NCI-H526 (cell line): ENCODE measurements at regions not wholly inside any gene's neighbourhood (a gene's known extent, or its start where the extent isn't known, plus 50 kb on each side); places are given as distances from the start of the nearest gene placed in this dataset.
A peak's percentile ranks its signal among the peaks of the same experiment; 100 is the strongest.
"Not testable (repeated sequence)": the region's sequence is repeated elsewhere in the genome, so short reads cannot be mapped to it uniquely, and the experiment has no call there.

Source experiments
- DNase-seq, 2 experiments: peaks; one replicate each; lab custom pipeline; 2025; lab: John Stamatoyannopoulos, UW

GRCh38 chr5:108587821-108588220, 159.9 kb upstream of the FER start:
- no peak for DNase-seq

GRCh38 chr5:108581026-108581425, 166.7 kb upstream of the FER start:
- DNase-seq, result no peak

GRCh38 chr5:108579236-108579635, 168.5 kb upstream of the FER start:
- DNase-seq, result no peak

GRCh38 chr5:108578791-108579190, 168.9 kb upstream of the FER start:
- DNase-seq, result no peak

- DNase-seq, result no peak
These were observed 180.3 kb upstream of the FER start for GRCh38 chr5:108567429-108567828.

- DNase-seq, result no peak
These were observed 182.5 kb upstream of the FBXL17 start for GRCh38 chr5:108564441-108564840.

GRCh38 chr5:108562205-108562454, 180.2 kb upstream of the FBXL17 start:
- no peak for DNase-seq

- no peak for DNase-seq
These were observed 179.7 kb upstream of the FBXL17 start for GRCh38 chr5:108561416-108562204.

GRCh38 chr5:108560581-108560980, 178.7 kb upstream of the FBXL17 start:
- no peak for DNase-seq

- no peak for DNase-seq
These were observed 178.3 kb upstream of the FBXL17 start for GRCh38 chr5:108560166-108560565.

- not testable (repeated sequence) for DNase-seq
These were observed 176.9 kb upstream of the FBXL17 start for GRCh38 chr5:108558840-108559239.

- DNase-seq, result not testable (repeated sequence)
These were observed 176.2 kb upstream of the FBXL17 start for GRCh38 chr5:108558142-108558541.

- no peak for DNase-seq
These were observed 175.8 kb upstream of the FBXL17 start for GRCh38 chr5:108557686-108558085.

GRCh38 chr5:108556441-108557145, 174.7 kb upstream of the FBXL17 start:
- DNase-seq, result no peak

GRCh38 chr5:108548684-108549596, 167.0 kb upstream of the FBXL17 start:
- DNase-seq, result no peak

GRCh38 chr5:108546939-108547338, 165.0 kb upstream of the FBXL17 start:
- no peak for DNase-seq

GRCh38 chr5:108545301-108545700, 163.4 kb upstream of the FBXL17 start:
- DNase-seq, result no peak

GRCh38 chr5:108543486-108543885, 161.6 kb upstream of the FBXL17 start:
- DNase-seq, result no peak

- no peak for DNase-seq
These were observed 159.9 kb upstream of the FBXL17 start for GRCh38 chr5:108541836-108542235.

- DNase-seq, result no peak
These were observed 154.4 kb upstream of the FBXL17 start for GRCh38 chr5:108536321-108536720.

GRCh38 chr5:108532129-108532445, 150.2 kb upstream of the FBXL17 start:
- DNase-seq, result not testable (repeated sequence)

- peak; percentile 30 to 66 for DNase-seq
These were observed 149.7 kb upstream of the FBXL17 start for GRCh38 chr5:108531367-108532128.
